DND-41 (cell line): ENCODE measurements at regions not wholly inside any gene's neighbourhood (a gene's known extent, or its start where the extent isn't known, plus 50 kb on each side); places are given as distances from the start of the nearest gene placed in this dataset.

Experiments
- ATAC-seq: fragments of 200-7000 bp; cut with Tn5 transposase; 3 replicates; pipeline ENCODE4 v1.9.1; 2021; ENCODE audit warnings: low read depth; ENCODE audit not compliant: insufficient read depth
- DNase-seq: peaks from one replicate; pipeline ENCODE4 v3.0.0-alpha.2; 2020
- H2AFZ ChIP-seq: 2 replicates; pipeline ENCODE4 v1.6.0; 2012; ENCODE audit warnings: low read depth, low read length
- H3K27ac ChIP-seq: 2 replicates; pipeline ENCODE4 v1.5.1; 2012; ENCODE audit warnings: low read length, inconsistent platforms
- H3K27me3 ChIP-seq: fragments of 200-600 bp; sonication (generic); 2 replicates; pipeline ENCODE4 v1.6.0; 2012; ENCODE audit warnings: low read length, mild to moderate bottlenecking, inconsistent platforms; ENCODE audit not compliant: insufficient read depth, poor library complexity
- H3K36me3 ChIP-seq: 2 replicates; pipeline ENCODE4 v1.5.1; 2012; ENCODE audit warnings: low read length, inconsistent platforms; ENCODE audit not compliant: insufficient read depth
- H3K4me1 ChIP-seq: 2 replicates; pipeline ENCODE4 v1.5.1; 2012; ENCODE audit warnings: mild to moderate bottlenecking, low read length; ENCODE audit not compliant: insufficient read depth
- H3K4me2 ChIP-seq: 2 replicates; pipeline ENCODE4 v1.6.0; 2012; ENCODE audit warnings: mild to moderate bottlenecking, moderate library complexity, low read length, inconsistent platforms; ENCODE audit not compliant: insufficient read depth
- H3K4me3 ChIP-seq, 2 experiments: fragments of 200-600 bp in 1 of 2; shearing (Covaris generic) in 1 of 2; 2 replicates each; pipeline ENCODE4 v1.5.1; 2012 to 2016; ENCODE audit warnings: inconsistent platforms in 2 of 2, low read length in 2 of 2, mild to moderate bottlenecking in 2 of 2, low read depth in 1 of 2, moderate library complexity in 1 of 2
- H3K79me2 ChIP-seq: 2 replicates; pipeline ENCODE4 v1.6.0; 2012; ENCODE audit warnings: low read length, inconsistent platforms; ENCODE audit not compliant: insufficient read depth
- H3K9ac ChIP-seq: 2 replicates; pipeline ENCODE4 v1.6.0; 2012; ENCODE audit warnings: low read depth, mild to moderate bottlenecking, inconsistent platforms, low read length, moderate library complexity
- H3K9me3 ChIP-seq: 2 replicates; pipeline ENCODE4 v1.5.1; 2012; ENCODE audit warnings: low read length, moderate library complexity, mild to moderate bottlenecking, inconsistent platforms; ENCODE audit not compliant: insufficient read depth, severe bottlenecking
- H4K20me1 ChIP-seq: 2 replicates; pipeline ENCODE4 v1.6.0; 2012; ENCODE audit warnings: low read length; ENCODE audit not compliant: insufficient read depth
- CTCF ChIP-seq: IDR thresholded peaks from 2 replicates; pipeline ENCODE4 v1.5.1; 2012; ENCODE audit warnings: borderline replicate concordance, low read length, moderate library complexity, mild to moderate bottlenecking; ENCODE audit not compliant: poor library complexity, severe bottlenecking; ENCODE audit errors: extremely low read depth
- EZH2 ChIP-seq: IDR thresholded peaks from 3 replicates; pipeline ENCODE4 v1.6.1; 2012; ENCODE audit warnings: borderline replicate concordance, low read depth, mild to moderate bottlenecking, moderate library complexity, low read length, inconsistent platforms; ENCODE audit not compliant: severe bottlenecking

- H3K9me3 ChIP-seq: no peaks in the 10 kb centered on the region
- no peak overlapping the region for H3K4me2 ChIP-seq
- DNase-seq (no peak), ATAC-seq (no peak)
- H3K36me3 ChIP-seq: no peaks in the 10 kb centered on the region
- no peak overlapping the region for H3K9ac ChIP-seq
- no peaks in the 10 kb centered on the region for H3K79me2 ChIP-seq
- no peaks in the 10 kb centered on the region for H3K27me3 ChIP-seq
- TF ChIP-seq EZH2: no peak
- TF ChIP-seq CTCF: no peak
- no peak overlapping the region for H2AFZ ChIP-seq
- H4K20me1 ChIP-seq: no peaks in the 10 kb centered on the region
- no peaks in the 10 kb centered on the region for H3K4me1 ChIP-seq
- H3K4me3 ChIP-seq: no peak overlapping the region
- H3K27ac ChIP-seq: no peak overlapping the region
Observed at GRCh38 chr13:39809466-39809865, 154.0 kb downstream of the COG6 start.

GRCh38 chr13:39810091-39810877 lies 154.8 kb downstream of the COG6 start:
- H3K4me2 ChIP-seq: no peak overlapping the region
- DNase-seq (no peak), ATAC-seq (no peak)
- H4K20me1 ChIP-seq: no peaks in the 10 kb centered on the region
- H3K4me3 ChIP-seq: no peak overlapping the region
- H3K79me2 ChIP-seq: no peaks in the 10 kb centered on the region
- H3K36me3 ChIP-seq: no peaks in the 10 kb centered on the region
- H3K27ac ChIP-seq: no peak overlapping the region
- H3K4me1 ChIP-seq: no peaks in the 10 kb centered on the region
- H3K9me3 ChIP-seq: no peaks in the 10 kb centered on the region
- H3K9ac ChIP-seq: no peak overlapping the region
- TF ChIP-seq CTCF: no peak
- H3K27me3 ChIP-seq: no peaks in the 10 kb centered on the region
- no peak overlapping the region for H2AFZ ChIP-seq

GRCh38 chr13:39811051-39811450 lies 155.6 kb downstream of the COG6 start:
- Histone ChIP-seq H3K9me3 (no peaks in the 10 kb centered on the region), H3K4me2 (no peak overlapping the region), H3K9ac (no peak overlapping the region), H3K4me1 (no peaks in the 10 kb centered on the region), H3K27ac (no peak overlapping the region), H2AFZ (no peak overlapping the region), H3K27me3 (no peaks in the 10 kb centered on the region), H3K4me3 (no peak overlapping the region), H3K79me2 (no peaks in the 10 kb centered on the region), H4K20me1 (no peaks in the 10 kb centered on the region), H3K36me3 (no peaks in the 10 kb centered on the region)
- TF ChIP-seq CTCF: no peak
- ATAC-seq: no peak
- DNase-seq: no peak

- DNase-seq: no peak
- Histone ChIP-seq H2AFZ (no peak overlapping the region), H3K36me3 (no peaks in the 10 kb centered on the region), H3K4me3 (no peak overlapping the region), H3K9ac (no peak overlapping the region), H4K20me1 (no peaks in the 10 kb centered on the region), H3K4me1 (no peaks in the 10 kb centered on the region), H3K4me2 (no peak overlapping the region), H3K9me3 (no peaks in the 10 kb centered on the region), H3K27me3 (no peaks in the 10 kb centered on the region), H3K27ac (no peak overlapping the region), H3K79me2 (no peaks in the 10 kb centered on the region)
- no peak for ATAC-seq
- TF ChIP-seq EZH2 (no peak), CTCF (peak; percentile 24)
Observed at GRCh38 chr13:39811696-39812095, 156.2 kb downstream of the COG6 start.
